Suprapubic skin (tissue), 4 donors: ENCODE measurements at regions not wholly inside any gene's neighbourhood (a gene's known extent, or its start where the extent isn't known, plus 50 kb on each side); places are given as distances from the start of the nearest gene placed in this dataset.

Experiments
- EP300 ChIP-seq: sonication (generic); formaldehyde crosslinking; IDR thresholded peaks from one replicate; pipeline ENCODE4 v1.6.1; 2017; ENCODE audit warnings: antibody characterized with exemption
- POLR2A ChIP-seq, 2 donors: fragments of 450-650 bp; IDR thresholded peaks; one replicate each; pipeline ENCODE4 v1.6.1; 2017; ENCODE audit warnings: antibody characterized with exemption in 2 of 2, mild to moderate bottlenecking in 2 of 2, moderate library complexity in 2 of 2
- POLR2AphosphoS5 ChIP-seq, 3 donors: sonication (generic); formaldehyde crosslinking; IDR thresholded peaks; one replicate each; pipeline ENCODE4 v1.6.1; 2017; ENCODE audit warnings: antibody characterized with exemption in 3 of 3
- TF ChIP-seq, protein P1 (sequence below), 2 donors: fragments of 200-600 bp in 1 of 2; fragments of 450-650 bp in 1 of 2; sonication (generic) in 1 of 2; IDR thresholded peaks; one replicate each; pipeline ENCODE4 v1.5.1; 2016 to 2019; ENCODE audit warnings: antibody characterized with exemption in 2 of 2, mild to moderate bottlenecking in 1 of 2, moderate library complexity in 1 of 2

DNA sequence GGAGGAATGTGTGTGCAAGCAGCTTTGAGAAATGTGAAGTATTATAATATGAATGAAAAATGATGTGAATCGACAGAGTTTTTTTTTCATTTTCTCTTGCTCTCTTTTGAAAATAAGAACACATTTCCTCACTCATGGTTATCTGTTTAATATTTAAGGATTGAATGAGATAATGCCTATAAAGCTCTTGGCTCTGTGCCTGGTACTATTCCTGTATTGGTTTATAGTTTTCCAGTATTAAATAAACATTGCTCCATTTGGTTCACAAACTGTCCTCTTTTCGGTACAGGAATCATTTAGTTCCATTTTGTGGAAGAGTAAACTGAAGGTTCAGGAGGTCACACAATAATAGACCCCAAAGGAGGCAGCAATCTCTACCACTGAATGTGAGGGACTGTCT is 1185.5 kb upstream of the WWC1 start:
- TF ChIP-seq, protein P1, sequence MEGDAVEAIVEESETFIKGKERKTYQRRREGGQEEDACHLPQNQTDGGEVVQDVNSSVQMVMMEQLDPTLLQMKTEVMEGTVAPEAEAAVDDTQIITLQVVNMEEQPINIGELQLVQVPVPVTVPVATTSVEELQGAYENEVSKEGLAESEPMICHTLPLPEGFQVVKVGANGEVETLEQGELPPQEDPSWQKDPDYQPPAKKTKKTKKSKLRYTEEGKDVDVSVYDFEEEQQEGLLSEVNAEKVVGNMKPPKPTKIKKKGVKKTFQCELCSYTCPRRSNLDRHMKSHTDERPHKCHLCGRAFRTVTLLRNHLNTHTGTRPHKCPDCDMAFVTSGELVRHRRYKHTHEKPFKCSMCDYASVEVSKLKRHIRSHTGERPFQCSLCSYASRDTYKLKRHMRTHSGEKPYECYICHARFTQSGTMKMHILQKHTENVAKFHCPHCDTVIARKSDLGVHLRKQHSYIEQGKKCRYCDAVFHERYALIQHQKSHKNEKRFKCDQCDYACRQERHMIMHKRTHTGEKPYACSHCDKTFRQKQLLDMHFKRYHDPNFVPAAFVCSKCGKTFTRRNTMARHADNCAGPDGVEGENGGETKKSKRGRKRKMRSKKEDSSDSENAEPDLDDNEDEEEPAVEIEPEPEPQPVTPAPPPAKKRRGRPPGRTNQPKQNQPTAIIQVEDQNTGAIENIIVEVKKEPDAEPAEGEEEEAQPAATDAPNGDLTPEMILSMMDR (IDR thresholded peaks at IDR 0.05) = no peak
- TF ChIP-seq POLR2A (IDR thresholded peaks at IDR 0.05) (no peak), POLR2AphosphoS5 (IDR thresholded peaks at IDR 0.05) (no peak), EP300 (no peak)
